Omental fat pad (tissue), 3 donors: ENCODE measurements at regions not wholly inside any gene's neighbourhood (a gene's known extent, or its start where the extent isn't known, plus 50 kb on each side); places are given as distances from the start of the nearest gene placed in this dataset.

ENCODE experiments used
- ATAC-seq: fragments of 150-250 bp; one replicate; pipeline ENCODE4 v1.9.1; 2016; ENCODE audit warnings: mild to moderate bottlenecking, moderate library complexity; ENCODE audit not compliant: low FRiP score
- DNase-seq: peaks from one replicate; pipeline ENCODE4 v3.0.0-alpha.2; 2019; ENCODE audit warnings: low spot score
- CTCF ChIP-seq, 3 donors: fragments of 450-650 bp; IDR thresholded peaks; one replicate each; pipeline ENCODE4 v1.5.1; 2016 to 2017; ENCODE audit warnings: antibody characterized with exemption in 3 of 3, mild to moderate bottlenecking in 3 of 3, moderate library complexity in 2 of 3

DNA sequence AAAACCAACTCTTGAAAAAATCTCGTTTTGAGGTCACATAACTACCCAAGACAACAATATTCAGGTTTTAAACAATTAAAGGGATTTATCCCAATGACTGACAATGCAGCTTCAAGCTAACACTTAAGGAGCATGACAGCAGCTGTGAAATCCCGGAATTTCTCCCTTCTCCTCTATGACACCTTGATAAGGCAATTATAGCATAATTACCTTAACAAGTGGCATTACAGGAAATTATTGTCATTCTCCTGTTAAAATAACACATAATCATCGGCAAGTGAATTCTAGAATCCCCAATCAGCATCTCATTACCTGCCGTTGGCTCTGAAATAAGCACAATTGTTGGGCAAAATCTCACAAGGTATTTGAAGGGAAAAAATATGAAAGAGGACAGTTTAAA, 417.0 kb upstream of the PFKP start:
- no peak for DNase-seq
- ATAC-seq = no peak
- no peak for TF ChIP-seq CTCF (IDR thresholded peaks at IDR 0.05)

DNA sequence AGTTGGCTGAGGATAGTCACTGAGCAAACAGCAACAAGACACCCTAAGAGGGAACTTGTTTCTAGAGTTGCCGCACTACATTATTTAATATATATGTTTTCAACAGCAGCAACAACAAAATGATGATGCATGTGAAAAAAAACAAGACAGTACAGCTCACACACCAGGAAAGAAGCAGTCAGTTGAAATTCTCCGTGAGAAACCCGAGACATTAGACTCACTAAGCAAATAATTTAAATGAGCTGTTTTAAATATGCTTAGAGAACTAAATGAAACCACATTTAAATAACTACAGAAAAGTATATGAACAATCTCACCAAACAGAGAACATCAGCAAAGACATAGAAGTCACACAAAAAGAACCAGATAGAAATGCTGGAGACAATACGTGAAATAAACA, 426.3 kb upstream of the PFKP start:
- DNase-seq (no peak), ATAC-seq (no peak)
- TF ChIP-seq CTCF (IDR thresholded peaks at IDR 0.05) = no peak

DNA sequence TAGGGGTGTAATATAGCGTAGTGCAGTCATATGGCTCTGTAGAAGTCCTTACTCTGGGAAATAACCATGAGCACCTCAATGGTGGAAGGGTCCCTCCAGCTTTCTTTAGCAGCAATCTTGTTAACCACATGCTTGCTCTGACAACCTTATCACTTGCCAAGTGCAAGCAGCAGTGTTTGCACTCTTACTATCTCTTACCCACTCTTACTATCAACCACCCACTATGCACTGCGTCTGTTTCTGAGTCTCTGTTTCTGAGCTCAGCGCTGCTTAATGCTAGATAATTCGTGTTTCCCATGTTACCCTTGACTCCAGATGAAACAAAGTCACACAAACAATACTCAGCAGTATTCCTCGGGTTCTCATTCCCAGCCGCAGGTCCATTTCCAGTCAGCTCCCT, 433.7 kb upstream of the PFKP start:
- no peak for ATAC-seq
- no peak for TF ChIP-seq CTCF (IDR thresholded peaks at IDR 0.05)
- no peak for DNase-seq

DNA sequence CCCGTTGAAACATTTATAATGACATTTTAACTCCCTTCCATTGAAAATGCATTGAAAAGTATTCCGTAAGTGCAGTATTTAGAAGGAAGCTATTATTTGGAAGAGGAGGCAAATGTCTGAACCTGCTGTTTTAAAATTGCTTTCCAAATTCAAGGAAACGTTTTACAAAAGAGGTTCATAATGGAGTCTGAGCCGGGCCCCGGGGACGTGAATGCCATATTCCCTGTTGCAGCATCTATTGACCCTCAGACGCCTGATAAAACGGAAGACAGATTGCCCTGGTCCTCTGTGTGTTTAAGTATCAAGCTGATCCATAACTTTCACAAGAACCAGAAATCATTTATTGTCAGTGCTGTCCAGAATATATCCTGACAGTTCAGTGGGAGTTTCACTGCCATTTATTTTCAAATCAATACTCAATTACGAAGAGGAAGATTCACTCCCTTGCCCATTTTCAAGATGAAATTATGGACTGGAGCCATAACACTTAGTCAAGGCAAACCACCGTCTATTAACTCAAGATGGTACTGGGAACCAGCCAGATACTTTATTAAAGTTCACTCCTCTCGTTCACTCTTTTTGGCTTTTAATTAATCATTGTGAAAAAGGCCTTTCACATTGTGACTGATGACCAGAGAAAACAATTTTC, 435.7 kb upstream of the PFKP start:
- no peak for ATAC-seq
- TF ChIP-seq CTCF (IDR thresholded peaks at IDR 0.05) = no peak
- no peak for DNase-seq

DNA sequence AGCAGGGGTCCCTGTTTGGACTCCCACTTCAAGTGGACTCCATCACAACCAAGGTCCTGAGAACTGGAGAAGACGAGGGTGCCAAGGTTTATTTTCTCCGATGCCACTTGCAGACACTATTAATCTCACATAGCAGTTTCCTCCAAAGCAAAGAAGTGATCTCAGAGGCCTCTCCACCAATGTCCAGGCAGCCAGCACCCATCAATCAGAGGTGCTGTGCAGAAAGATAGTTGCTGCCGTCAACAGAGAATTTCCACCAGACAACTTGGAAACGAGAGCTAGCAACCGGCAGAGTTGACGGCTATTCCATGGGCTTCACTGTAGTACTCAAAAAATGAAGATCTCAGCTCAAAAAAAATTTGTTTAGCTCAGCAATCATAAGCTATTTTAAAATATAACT, 438.6 kb upstream of the PFKP start:
- DNase-seq (no peak), ATAC-seq (no peak)
- no peak for TF ChIP-seq CTCF (IDR thresholded peaks at IDR 0.05)

- ATAC-seq = no peak
- no peak for DNase-seq
- no peak for TF ChIP-seq CTCF (IDR thresholded peaks at IDR 0.05)
These were observed 439.4 kb upstream of the PFKP start for GRCh38 chr10:2627969-2628368.

DNA sequence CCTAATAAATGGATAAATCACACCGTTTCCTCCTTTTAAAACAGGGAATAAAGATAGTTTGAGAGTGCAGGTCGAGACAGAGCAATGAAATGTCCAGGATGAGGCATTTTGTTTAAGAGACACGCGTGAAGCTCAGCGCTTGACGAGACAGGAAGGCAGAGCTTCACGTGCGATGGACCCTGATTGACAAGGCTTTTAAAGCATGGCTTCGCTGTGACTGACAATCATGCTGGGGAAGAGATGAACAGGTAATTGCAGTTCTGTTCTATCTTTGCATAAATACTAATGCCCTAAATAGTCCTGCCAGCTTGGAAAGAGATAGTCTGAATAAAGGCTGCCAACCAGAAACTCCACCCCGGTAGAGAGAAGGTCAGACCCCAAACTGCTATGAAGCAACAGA, 442.3 kb upstream of the PFKP start:
- TF ChIP-seq CTCF (IDR thresholded peaks at IDR 0.05) = no peak
- ATAC-seq (no peak), DNase-seq (no peak)
